Ishikawa (cell line): ENCODE measurements at regions not wholly inside any gene's neighbourhood (a gene's known extent, or its start where the extent isn't known, plus 50 kb on each side); places are given as distances from the start of the nearest gene placed in this dataset.

Experiments
- CEBPB ChIP-seq: IDR thresholded peaks from 2 replicates; pipeline ENCODE4 v1.6.1; 2012
- CREB1 ChIP-seq: IDR thresholded peaks from 2 replicates; pipeline ENCODE4 v1.6.1; 2012; ENCODE audit warnings: low read depth
- EGR1 ChIP-seq: IDR thresholded peaks from 2 replicates; pipeline ENCODE4 v1.6.1; 2012
- EP300 ChIP-seq: IDR thresholded peaks from 2 replicates; pipeline ENCODE4 v1.6.1; 2012; ENCODE audit warnings: borderline replicate concordance
- FOXM1 ChIP-seq: IDR thresholded peaks from 2 replicates; pipeline ENCODE4 v1.6.1; 2012; ENCODE audit warnings: low read depth, borderline replicate concordance
- NFIC ChIP-seq: IDR thresholded peaks from 2 replicates; pipeline ENCODE4 v1.6.1; 2012
- RAD21 ChIP-seq: IDR thresholded peaks from 2 replicates; pipeline ENCODE4 v1.6.1; 2012; ENCODE audit warnings: low read depth
- TAF1 ChIP-seq: IDR thresholded peaks from 2 replicates; pipeline ENCODE4 v1.6.1; 2012; ENCODE audit warnings: low read depth, mild to moderate bottlenecking
- TCF12 ChIP-seq: IDR thresholded peaks from 2 replicates; pipeline ENCODE4 v1.6.1; 2012; ENCODE audit warnings: low read depth
- TEAD4 ChIP-seq: IDR thresholded peaks from 2 replicates; pipeline ENCODE4 v1.6.1; 2012
- YY1 ChIP-seq: IDR thresholded peaks from 2 replicates; pipeline ENCODE4 v1.6.1; 2012; ENCODE audit warnings: low read depth
- ZBTB7A ChIP-seq: IDR thresholded peaks from 2 replicates; pipeline ENCODE4 v1.6.1; 2012; ENCODE audit warnings: low read depth
- TF ChIP-seq, protein P1 (sequence below): IDR thresholded peaks from 2 replicates; pipeline ENCODE4 v1.6.1; 2012
- TF ChIP-seq, protein P2 (sequence below): IDR thresholded peaks from 2 replicates; pipeline ENCODE4 v1.6.1; 2012; ENCODE audit warnings: low read depth, mild to moderate bottlenecking
- TF ChIP-seq, protein P3 (sequence below): IDR thresholded peaks from 2 replicates; pipeline ENCODE4 v1.6.1; 2012

DNA sequence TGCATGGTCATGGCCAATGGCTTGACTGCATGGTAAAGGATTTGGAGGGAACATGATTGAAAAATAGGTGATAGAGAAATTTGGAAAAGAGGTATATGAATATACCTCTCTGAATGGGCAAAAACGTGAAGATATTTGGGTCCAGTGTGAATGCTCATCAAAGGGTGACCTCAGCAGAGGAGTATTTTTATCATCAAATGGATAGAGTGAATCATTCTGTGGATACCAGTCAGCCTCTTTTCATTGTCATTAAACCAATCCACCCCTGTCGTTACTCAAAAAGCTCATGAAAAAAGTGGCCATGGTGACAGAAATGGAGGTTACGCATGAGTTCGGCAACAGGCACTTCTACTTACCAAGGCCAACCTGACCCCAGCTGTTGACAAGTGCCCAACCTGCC, 1074.7 kb downstream of the TSN start:
- TF ChIP-seq, protein P1, sequence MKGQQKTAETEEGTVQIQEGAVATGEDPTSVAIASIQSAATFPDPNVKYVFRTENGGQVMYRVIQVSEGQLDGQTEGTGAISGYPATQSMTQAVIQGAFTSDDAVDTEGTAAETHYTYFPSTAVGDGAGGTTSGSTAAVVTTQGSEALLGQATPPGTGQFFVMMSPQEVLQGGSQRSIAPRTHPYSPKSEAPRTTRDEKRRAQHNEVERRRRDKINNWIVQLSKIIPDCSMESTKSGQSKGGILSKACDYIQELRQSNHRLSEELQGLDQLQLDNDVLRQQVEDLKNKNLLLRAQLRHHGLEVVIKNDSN = no peak
- TF ChIP-seq TCF12 = no peak
- no peak for TF ChIP-seq RAD21
- no peak for TF ChIP-seq FOXM1

DNA sequence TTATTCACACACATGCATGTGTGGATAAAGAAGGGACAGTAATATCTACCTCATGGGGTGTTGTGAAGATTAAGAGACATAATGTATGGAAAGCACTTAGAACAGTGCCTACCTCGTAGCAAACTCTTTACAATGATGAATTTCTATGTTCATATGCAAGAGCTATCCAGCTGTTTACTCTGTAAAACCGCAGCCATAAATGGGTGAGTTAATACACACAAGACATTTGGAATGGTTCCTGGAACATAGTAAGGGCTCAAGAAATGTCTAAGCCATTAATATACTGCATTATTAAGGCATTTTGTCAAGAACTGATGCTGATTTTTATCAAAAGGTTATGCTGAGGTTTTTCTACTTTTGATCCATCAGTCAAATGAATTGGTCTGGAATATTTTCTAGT, 1076.2 kb downstream of the TSN start:
- TF ChIP-seq EP300 (no peak), CREB1 (no peak), RAD21 (no peak), EGR1 (no peak), CEBPB (no peak), YY1 (no peak), TCF12 (no peak), TEAD4 (no peak), NFIC (no peak), ZBTB7A (no peak), FOXM1 (no peak), TAF1 (no peak)
- TF ChIP-seq, protein P1 = no peak
- TF ChIP-seq, protein P2, sequence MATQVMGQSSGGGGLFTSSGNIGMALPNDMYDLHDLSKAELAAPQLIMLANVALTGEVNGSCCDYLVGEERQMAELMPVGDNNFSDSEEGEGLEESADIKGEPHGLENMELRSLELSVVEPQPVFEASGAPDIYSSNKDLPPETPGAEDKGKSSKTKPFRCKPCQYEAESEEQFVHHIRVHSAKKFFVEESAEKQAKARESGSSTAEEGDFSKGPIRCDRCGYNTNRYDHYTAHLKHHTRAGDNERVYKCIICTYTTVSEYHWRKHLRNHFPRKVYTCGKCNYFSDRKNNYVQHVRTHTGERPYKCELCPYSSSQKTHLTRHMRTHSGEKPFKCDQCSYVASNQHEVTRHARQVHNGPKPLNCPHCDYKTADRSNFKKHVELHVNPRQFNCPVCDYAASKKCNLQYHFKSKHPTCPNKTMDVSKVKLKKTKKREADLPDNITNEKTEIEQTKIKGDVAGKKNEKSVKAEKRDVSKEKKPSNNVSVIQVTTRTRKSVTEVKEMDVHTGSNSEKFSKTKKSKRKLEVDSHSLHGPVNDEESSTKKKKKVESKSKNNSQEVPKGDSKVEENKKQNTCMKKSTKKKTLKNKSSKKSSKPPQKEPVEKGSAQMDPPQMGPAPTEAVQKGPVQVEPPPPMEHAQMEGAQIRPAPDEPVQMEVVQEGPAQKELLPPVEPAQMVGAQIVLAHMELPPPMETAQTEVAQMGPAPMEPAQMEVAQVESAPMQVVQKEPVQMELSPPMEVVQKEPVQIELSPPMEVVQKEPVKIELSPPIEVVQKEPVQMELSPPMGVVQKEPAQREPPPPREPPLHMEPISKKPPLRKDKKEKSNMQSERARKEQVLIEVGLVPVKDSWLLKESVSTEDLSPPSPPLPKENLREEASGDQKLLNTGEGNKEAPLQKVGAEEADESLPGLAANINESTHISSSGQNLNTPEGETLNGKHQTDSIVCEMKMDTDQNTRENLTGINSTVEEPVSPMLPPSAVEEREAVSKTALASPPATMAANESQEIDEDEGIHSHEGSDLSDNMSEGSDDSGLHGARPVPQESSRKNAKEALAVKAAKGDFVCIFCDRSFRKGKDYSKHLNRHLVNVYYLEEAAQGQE = no peak
- TF ChIP-seq, protein P3, sequence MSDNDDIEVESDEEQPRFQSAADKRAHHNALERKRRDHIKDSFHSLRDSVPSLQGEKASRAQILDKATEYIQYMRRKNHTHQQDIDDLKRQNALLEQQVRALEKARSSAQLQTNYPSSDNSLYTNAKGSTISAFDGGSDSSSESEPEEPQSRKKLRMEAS = no peak

GRCh38 chr2:122843503-122843902, 1088.1 kb downstream of the TSN start:
- TF ChIP-seq FOXM1 (no peak), TEAD4 (no peak)
- TF ChIP-seq, protein P3 = no peak

DNA sequence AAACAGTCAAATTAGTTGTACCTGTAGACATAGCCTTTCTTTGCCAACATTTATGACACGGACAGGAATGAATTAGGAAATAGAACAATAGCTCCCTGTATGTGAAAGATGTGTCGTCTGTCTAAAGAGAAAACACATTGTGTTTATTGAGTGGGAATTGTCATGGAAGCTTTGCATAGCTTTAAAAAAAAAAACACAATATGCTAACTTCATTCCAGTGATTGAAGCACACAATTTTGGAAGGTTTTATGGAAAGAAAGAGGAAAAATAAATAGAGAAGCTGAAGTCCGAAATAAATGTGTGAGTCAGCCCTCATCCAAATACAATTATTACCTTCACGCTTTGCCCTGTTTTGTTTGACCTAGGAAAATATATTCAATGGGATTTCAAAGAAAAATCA, 1095.7 kb downstream of the TSN start:
- TF ChIP-seq TEAD4 (no peak), ZBTB7A (no peak)

DNA sequence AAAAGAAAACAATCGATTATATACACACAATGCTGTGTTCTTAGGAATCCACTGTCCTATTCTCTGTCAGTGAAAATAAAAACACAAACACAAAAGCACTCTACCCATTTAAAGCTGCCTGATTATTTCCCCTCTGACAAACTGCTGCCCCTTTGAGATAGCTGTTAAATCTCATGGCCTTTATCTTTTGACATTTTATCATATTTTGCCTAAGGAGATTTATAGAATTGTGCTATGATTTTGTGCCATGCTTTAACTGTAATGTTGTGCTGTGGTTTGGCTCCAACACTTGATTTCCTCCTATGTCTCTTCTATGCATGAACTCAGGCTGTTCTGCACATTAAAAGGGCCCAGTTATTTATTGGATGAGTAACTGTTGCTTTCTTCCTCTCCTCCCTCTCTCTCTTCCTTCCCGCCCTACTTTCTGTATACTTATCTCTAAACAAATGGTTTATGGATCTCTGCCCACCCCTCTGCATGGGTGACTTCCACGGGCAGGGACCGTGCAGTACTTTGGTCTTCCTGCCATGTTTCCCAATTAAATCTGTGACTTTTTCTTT, 1096.6 kb downstream of the TSN start:
- TF ChIP-seq NFIC = no peak
- TF ChIP-seq, protein P1 = no peak
- TF ChIP-seq, protein P3 = no peak
- no peak for TF ChIP-seq ZBTB7A
- TF ChIP-seq EGR1 = no peak
- TF ChIP-seq, protein P2 = no peak
- TF ChIP-seq TCF12 = no peak
- no peak for TF ChIP-seq EP300

GRCh38 chr2:122856696-122857095, 1101.2 kb downstream of the TSN start:
- TF ChIP-seq YY1 = no peak
- no peak for TF ChIP-seq TAF1
- TF ChIP-seq TCF12 = no peak
- TF ChIP-seq, protein P3 = no peak
- no peak for TF ChIP-seq ZBTB7A
- no peak for TF ChIP-seq EP300
- TF ChIP-seq FOXM1 = no peak
- TF ChIP-seq EGR1 = no peak
- no peak for TF ChIP-seq CEBPB
- TF ChIP-seq, protein P1 = no peak
- TF ChIP-seq, protein P2 = no peak
- TF ChIP-seq NFIC = no peak
- TF ChIP-seq RAD21 = no peak
- TF ChIP-seq CREB1 = no peak
- no peak for TF ChIP-seq TEAD4
